H1 (cell line): ENCODE measurements at regions not wholly inside any gene's neighbourhood (a gene's known extent, or its start where the extent isn't known, plus 50 kb on each side); places are given as distances from the start of the nearest gene placed in this dataset.

Source experiments
- CTCF ChIA-PET: fragments of 300-600 bp; sonication (Branson Sonifier 250); formaldehyde crosslinking; loops from one replicate; lab custom pipeline; 2021; ENCODE audit not compliant: partially characterized antibody; lab: Charles Lee
- POLR2A ChIA-PET: fragments of 300-600 bp; sonication (Branson Sonifier 250); formaldehyde crosslinking; loops from one replicate; lab custom pipeline; 2021; ENCODE audit warnings: inconsistent platforms; ENCODE audit not compliant: partially characterized antibody; lab: Charles Lee
- DNase-seq, 2 experiments: peaks; one replicate each; pipeline versions ENCODE4 v3.0.0 to v3.0.0-alpha.2; 2010 to 2022; ENCODE audit warnings: low spot score in 2 of 2, low read depth in 1 of 2, mixed read lengths in 1 of 2
- FAIRE-seq: peaks from 2 replicates; lab custom pipeline; 2011; peaks lifted over from hg19 to GRCh38; lab: Jason Lieb, UNC
- H2AFZ ChIP-seq: 2 replicates; pipeline ENCODE4 v1.8.1; 2012; ENCODE audit warnings: low read length, inconsistent platforms
- H2AK5ac ChIP-seq: 2 replicates; pipeline ENCODE4 v1.6.1; 2013; ENCODE audit warnings: low read depth, low read length
- H2BK120ac ChIP-seq: replicated peaks from 2 replicates; pipeline ENCODE3; 2013; ENCODE audit warnings: low read depth, low read length, inconsistent platforms
- H2BK12ac ChIP-seq: 2 replicates; pipeline ENCODE4 v1.6.1; 2013; ENCODE audit warnings: low read depth, low read length
- H2BK15ac ChIP-seq: 2 replicates; pipeline ENCODE4 v1.6.1; 2013; ENCODE audit warnings: low read length
- H2BK20ac ChIP-seq: 2 replicates; pipeline ENCODE4 v1.6.1; 2013; ENCODE audit warnings: low read length
- H2BK5ac ChIP-seq: 2 replicates; pipeline ENCODE4 v1.6.1; 2013; ENCODE audit warnings: low read depth, low read length
- H3K14ac ChIP-seq: 2 replicates; pipeline ENCODE4 v1.6.1; 2013; ENCODE audit warnings: inconsistent platforms; ENCODE audit not compliant: insufficient read length
- H3K18ac ChIP-seq: 2 replicates; pipeline ENCODE4 v1.6.1; 2013; ENCODE audit warnings: low read length; ENCODE audit errors: extremely low read depth
- H3K23ac ChIP-seq: 2 replicates; pipeline ENCODE4 v1.6.1; 2013; ENCODE audit warnings: inconsistent platforms; ENCODE audit not compliant: insufficient read length
- H3K23me2 ChIP-seq: 2 replicates; pipeline ENCODE4 v1.6.1; 2013; ENCODE audit warnings: low read depth, low read length
- H3K27ac ChIP-seq: 2 replicates; pipeline ENCODE4 v1.6.1; 2011; ENCODE audit warnings: low read depth, low read length, inconsistent platforms
- H3K27me3 ChIP-seq, 4 experiments: replicated peaks in 1 of 4; 1 replicate in 1 of 4; 2 replicates in 3 of 4; pipeline versions ENCODE4 v1.6.1 to v1.8.1; 2011 to 2013; ENCODE audit warnings: low read length in 3 of 4, mild to moderate bottlenecking in 3 of 4, inconsistent platforms in 2 of 4, mixed read lengths in 2 of 4, moderate library complexity in 1 of 4; ENCODE audit not compliant: control insufficient read depth in 3 of 4, insufficient read depth in 3 of 4; ENCODE audit errors: extremely low read depth in 1 of 4
- H3K36me3 ChIP-seq, 4 experiments: 2 replicates each; pipeline versions ENCODE4 v1.6.1 to v1.8.1; 2011 to 2013; ENCODE audit warnings: mild to moderate bottlenecking in 4 of 4, low read length in 3 of 4, moderate library complexity in 2 of 4, control low read depth in 1 of 4, inconsistent platforms in 1 of 4; ENCODE audit not compliant: insufficient read depth in 4 of 4, control insufficient read depth in 2 of 4
- H3K4ac ChIP-seq: replicated peaks from 2 replicates; pipeline ENCODE3; 2013; ENCODE audit warnings: low read length, low read depth, mixed read lengths, inconsistent platforms; ENCODE audit not compliant: insufficient read length
- H3K4me1 ChIP-seq, 4 experiments: replicated peaks in 1 of 4; 1 replicate in 1 of 4; 2 replicates in 3 of 4; pipeline versions ENCODE4 v1.6.1 to v1.8.1; 2011 to 2013; ENCODE audit warnings: low read length in 3 of 4, inconsistent platforms in 2 of 4, mixed read lengths in 1 of 4; ENCODE audit not compliant: insufficient read depth in 4 of 4, control insufficient read depth in 3 of 4
- H3K4me2 ChIP-seq, 2 experiments: 2 replicates each; pipeline versions ENCODE4 v1.6.1 to v1.8.1; 2011 to 2013; ENCODE audit warnings: low read depth in 2 of 2, low read length in 2 of 2, control low read depth in 1 of 2, inconsistent platforms in 1 of 2, mild to moderate bottlenecking in 1 of 2; ENCODE audit not compliant: insufficient read depth in 1 of 2
- H3K4me3 ChIP-seq, 4 experiments: fragments of 200-600, 300-600 bp in 1 of 4; sonication (generic), shearing (Covaris generic), sonication (Bioruptor Twin) in 1 of 4; 2 replicates each; pipeline versions ENCODE4 v1.5.1 to v1.8.1; 2011 to 2016; ENCODE audit warnings: low read length in 4 of 4, low read depth in 3 of 4, control low read depth in 2 of 4, inconsistent platforms in 2 of 4, mild to moderate bottlenecking in 2 of 4, mixed read lengths in 1 of 4, moderate library complexity in 1 of 4; ENCODE audit not compliant: insufficient read depth in 2 of 4; ENCODE audit errors: extremely low read depth in 1 of 4
- H3K56ac ChIP-seq: replicated peaks from 2 replicates; pipeline ENCODE3; 2013; ENCODE audit warnings: low read depth, mild to moderate bottlenecking, mixed read lengths, low read length, inconsistent platforms; ENCODE audit not compliant: insufficient read length
- H3K79me1 ChIP-seq: 2 replicates; pipeline ENCODE4 v1.6.1; 2013; ENCODE audit warnings: low read depth, low read length, control low read depth
- H3K79me2 ChIP-seq, 2 experiments: 2 replicates each; pipeline versions ENCODE4 v1.6.1 to v1.8.1; 2012 to 2013; ENCODE audit warnings: low read length in 2 of 2, mild to moderate bottlenecking in 2 of 2, inconsistent platforms in 1 of 2; ENCODE audit not compliant: insufficient read depth in 2 of 2, control insufficient read depth in 1 of 2
- H3K9ac ChIP-seq, 4 experiments: replicated peaks in 1 of 4; 1 replicate in 1 of 4; 2 replicates in 3 of 4; pipeline versions ENCODE4 v1.6.1 to v1.8.1; 2011 to 2013; ENCODE audit warnings: low read depth in 3 of 4, low read length in 3 of 4, control low read depth in 2 of 4, mild to moderate bottlenecking in 2 of 4, moderate library complexity in 2 of 4, inconsistent platforms in 1 of 4; ENCODE audit errors: extremely low read depth in 1 of 4
- H3K9me3 ChIP-seq, 2 experiments: 2 replicates each; pipeline versions ENCODE4 v1.6.1 to v1.8.1; 2012 to 2013; ENCODE audit warnings: mild to moderate bottlenecking in 2 of 2, moderate library complexity in 2 of 2, control low read depth in 1 of 2, inconsistent platforms in 1 of 2, low read depth in 1 of 2, low read length in 1 of 2, mixed read lengths in 1 of 2; ENCODE audit not compliant: insufficient read depth in 2 of 2
- H4K20me1 ChIP-seq, 2 experiments: replicated peaks in 1 of 2; 2 replicates each; pipeline versions ENCODE3 to v1.8.1; 2011 to 2013; ENCODE audit warnings: inconsistent platforms in 2 of 2, low read length in 2 of 2, mild to moderate bottlenecking in 1 of 2; ENCODE audit not compliant: insufficient read depth in 2 of 2, control insufficient read depth in 1 of 2
- H4K5ac ChIP-seq: 2 replicates; pipeline ENCODE4 v1.6.1; 2013; ENCODE audit warnings: low read length, low read depth, mixed read lengths, inconsistent platforms; ENCODE audit not compliant: insufficient read length
- H4K8ac ChIP-seq: 2 replicates; pipeline ENCODE4 v1.8.0; 2013; ENCODE audit warnings: mild to moderate bottlenecking, moderate library complexity, low read length, inconsistent platforms; ENCODE audit not compliant: insufficient read depth; ENCODE audit errors: extremely low read depth
- H4K91ac ChIP-seq: replicated peaks from 2 replicates; pipeline ENCODE3; 2013; ENCODE audit warnings: low read length, mixed read lengths, inconsistent platforms; ENCODE audit not compliant: insufficient read length
- GABPA ChIP-seq: IDR thresholded peaks from 2 replicates; pipeline ENCODE4 v1.6.1; 2011; ENCODE audit warnings: mild to moderate bottlenecking, low read length, moderate library complexity, borderline replicate concordance; ENCODE audit not compliant: insufficient read depth
- HDAC2 ChIP-seq, 2 experiments: fragments of 300-600 bp in 1 of 2; sonication (generic) in 1 of 2; IDR thresholded peaks; 2 replicates each; pipeline ENCODE4 v1.6.1; 2011 to 2012; ENCODE audit warnings: low read depth in 2 of 2, low read length in 2 of 2, mild to moderate bottlenecking in 2 of 2, moderate library complexity in 2 of 2, borderline replicate concordance in 1 of 2, inconsistent platforms in 1 of 2
- KDM4A ChIP-seq: IDR thresholded peaks from one replicate; pipeline ENCODE4 v1.7.1; 2012; ENCODE audit warnings: low read depth, mild to moderate bottlenecking, moderate library complexity, low read length, inconsistent platforms; ENCODE audit not compliant: severe bottlenecking
- RBBP5 ChIP-seq: IDR thresholded peaks from 2 replicates; pipeline ENCODE4 v1.7.1; 2012; ENCODE audit warnings: low read depth, mild to moderate bottlenecking, inconsistent platforms, low read length, moderate library complexity, borderline replicate concordance
- TCF12 ChIP-seq: IDR thresholded peaks from 2 replicates; pipeline ENCODE4 v1.6.1; 2011; ENCODE audit warnings: low read depth, mild to moderate bottlenecking, low read length
- WGBS, 2 experiments: shearing (Covaris generic) in 1 of 2; methylation state at CpG; one replicate each; pipeline versions ENCODE4 v1.1.6 to v1.1.7; 2013 to 2015; ENCODE audit warnings: low lambda C conversion rate in 2 of 2, mixed read lengths in 2 of 2, inconsistent platforms in 1 of 2, low coverage in 1 of 2, missing lambda C conversion rate in 1 of 2; ENCODE audit not compliant: insufficient replicate concordance in 2 of 2, insufficient coverage in 1 of 2, insufficient read length in 1 of 2; ENCODE audit errors: extremely low coverage in 1 of 2, missing lambda C conversion rate in 1 of 2; 5-methylcytosine and 5-hydroxymethylcytosine counted together

DNA sequence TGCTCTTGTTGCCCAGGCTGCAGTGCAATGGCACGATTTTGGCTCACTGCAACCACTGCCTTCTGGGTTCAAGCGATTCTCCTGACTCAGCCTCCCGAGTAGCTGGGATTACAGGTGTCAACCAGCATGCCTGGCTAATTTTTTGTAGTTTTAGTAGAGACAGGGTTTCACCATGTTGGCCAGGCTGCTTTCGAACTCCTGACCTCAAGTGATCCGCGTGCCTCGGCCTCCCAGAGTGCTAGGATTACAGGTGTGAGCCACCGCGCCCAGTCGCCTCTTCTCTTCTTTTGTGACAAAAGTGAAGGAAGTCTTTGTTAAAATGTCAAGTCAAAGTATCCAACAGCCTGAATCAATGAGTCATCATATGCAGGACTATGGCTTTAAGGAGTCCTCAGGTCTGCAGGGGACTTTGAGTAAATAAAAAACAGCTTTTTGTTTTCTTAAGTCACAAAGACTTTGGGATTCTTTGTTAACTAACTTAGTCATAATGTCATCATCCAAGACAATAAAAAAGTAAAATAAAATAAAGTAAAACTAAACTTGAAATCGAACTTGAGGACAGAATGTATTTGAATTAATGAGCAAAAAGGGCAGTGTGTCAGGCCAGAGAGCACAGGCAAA lies 1153.2 kb downstream of the SUCLG1 start:
- H3K4me3 ChIP-seq = no peak overlapping the region
- no peaks in the 10 kb centered on the region for H3K79me2 ChIP-seq
- peak overlapping the region; percentile 80; the same call in 1 of the 2 replicates for H2AFZ ChIP-seq
- H3K4me2 ChIP-seq = no peak overlapping the region
- no peaks in the 10 kb centered on the region; a peak in 1 of 4 replicates for H3K9me3 ChIP-seq
- H4K91ac ChIP-seq = no peak overlapping the region
- no peak overlapping the region for H2AK5ac ChIP-seq
- no peaks in the 10 kb centered on the region for H3K36me3 ChIP-seq
- H2BK12ac ChIP-seq = no peak overlapping the region
- H3K18ac ChIP-seq = no peak overlapping the region
- no peaks in the 10 kb centered on the region for H4K20me1 ChIP-seq
- WGBS, 2 experiments = 88% methylated on average over 11 of the region's 11 CpGs; no CpG with 5 or more reads in 1 of the 2 experiments
- no peak overlapping the region for H3K4ac ChIP-seq
- H3K23ac ChIP-seq = no peak overlapping the region
- H3K27me3 ChIP-seq = no peaks in the 10 kb centered on the region
- H3K14ac ChIP-seq = no peak overlapping the region
- no peak overlapping the region for H3K9ac ChIP-seq
- no peak for DNase-seq
- H4K5ac ChIP-seq = no peak overlapping the region
- H3K56ac ChIP-seq = no peak overlapping the region
- peaks cover 0 to 3% (median 0%) of the 10 kb centered on the region in 4 experiments; a peak in 1 of 7 replicates for H3K4me1 ChIP-seq
- no peaks in the 10 kb centered on the region for H3K79me1 ChIP-seq
- H4K8ac ChIP-seq = no peak overlapping the region
- H3K27ac ChIP-seq = no peak overlapping the region
- no peak overlapping the region for H2BK120ac ChIP-seq
- 0 out of 2 replicates have a peak overlapping the region, but pooled peaks have one; percentile 2 for H2BK5ac ChIP-seq
- FAIRE-seq = no peak
- ChIA-PET CTCF (no interaction called here), POLR2A (no interaction called here)
- TF ChIP-seq TCF12 (no peak), KDM4A (no peak), RBBP5 (no peak), GABPA (no peak), HDAC2 (IDR thresholded peaks at IDR 0.05; ENCODE audit: borderline replicate concordance in 1 of 2, low read depth in 2 of 2, low read length in 2 of 2) (no peak)
- no peak overlapping the region for H2BK15ac ChIP-seq
- no peaks in the 10 kb centered on the region for H3K23me2 ChIP-seq
- H2BK20ac ChIP-seq = no peak overlapping the region
